Activated naive CD4-positive, alpha-beta T cell treated with Interleukin-2 at 50 U/mL for 16 hours (primary cell): ENCODE measurements at regions not wholly inside any gene's neighbourhood (a gene's known extent, or its start where the extent isn't known, plus 50 kb on each side); places are given as distances from the start of the nearest gene placed in this dataset.
A peak's percentile ranks its signal among the peaks of the same experiment; 100 is the strongest.

ENCODE experiments used
- DNase-seq: peaks from one replicate; pipeline ENCODE4 v3.0.0-alpha.2; 2020

GRCh38 chr13:59522652-59523051 lies 641.1 kb downstream of the DIAPH3 start:
- DNase-seq, result no peak

DNA sequence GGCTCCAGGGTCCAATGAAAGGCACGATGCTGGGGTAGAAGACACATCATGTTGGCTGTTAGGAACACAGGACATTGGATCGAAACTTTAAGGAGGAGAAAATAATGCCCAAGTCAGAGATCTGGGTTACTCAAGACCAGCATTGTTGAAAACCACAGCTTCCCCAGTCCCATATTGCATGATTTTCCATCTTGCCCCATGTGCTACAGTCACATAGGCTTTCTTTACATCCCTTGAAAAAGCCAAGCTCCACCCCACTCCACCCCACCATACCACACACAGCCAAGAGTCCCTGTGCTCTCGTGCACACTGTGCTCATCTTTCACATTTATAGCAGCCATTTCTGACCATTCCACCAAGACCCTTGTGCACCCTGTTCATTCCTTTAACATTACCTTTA lies 636.2 kb downstream of the DIAPH3 start:
- no peak for DNase-seq

DNA sequence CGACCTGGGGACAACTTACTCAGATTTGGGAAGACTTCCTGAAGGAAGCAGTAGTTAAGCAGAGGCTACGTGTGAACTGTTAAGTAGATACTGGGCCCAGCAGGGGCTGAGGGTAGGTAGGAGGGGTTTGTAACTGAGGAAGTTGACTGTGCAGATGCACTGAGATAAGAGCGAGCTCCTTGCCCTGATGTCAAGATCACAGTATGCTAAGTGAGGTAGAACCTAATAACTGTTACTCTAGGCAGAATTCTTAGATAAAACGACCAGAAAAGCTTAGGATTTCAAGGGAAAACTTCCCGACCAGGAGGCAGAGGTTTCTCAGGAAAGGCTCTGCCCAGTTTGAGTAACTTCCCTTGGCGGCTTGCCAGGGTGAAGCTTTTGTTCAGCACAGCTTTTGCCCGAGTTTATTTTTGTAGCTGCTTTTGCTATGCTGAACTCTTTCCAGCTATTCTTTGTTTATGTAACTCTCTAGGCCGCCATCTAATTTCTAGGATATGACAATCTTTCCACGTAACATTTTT lies 632.1 kb downstream of the DIAPH3 start:
- peak; percentile 2 for DNase-seq

- DNase-seq, result no peak
Observed at GRCh38 chr13:59532405-59532804, 631.3 kb downstream of the DIAPH3 start.

GRCh38 chr13:59533561-59534555 lies 629.9 kb downstream of the DIAPH3 start:
- no peak for DNase-seq

- no peak for DNase-seq
Observed at GRCh38 chr13:59534806-59535205, 628.9 kb downstream of the DIAPH3 start.

DNA sequence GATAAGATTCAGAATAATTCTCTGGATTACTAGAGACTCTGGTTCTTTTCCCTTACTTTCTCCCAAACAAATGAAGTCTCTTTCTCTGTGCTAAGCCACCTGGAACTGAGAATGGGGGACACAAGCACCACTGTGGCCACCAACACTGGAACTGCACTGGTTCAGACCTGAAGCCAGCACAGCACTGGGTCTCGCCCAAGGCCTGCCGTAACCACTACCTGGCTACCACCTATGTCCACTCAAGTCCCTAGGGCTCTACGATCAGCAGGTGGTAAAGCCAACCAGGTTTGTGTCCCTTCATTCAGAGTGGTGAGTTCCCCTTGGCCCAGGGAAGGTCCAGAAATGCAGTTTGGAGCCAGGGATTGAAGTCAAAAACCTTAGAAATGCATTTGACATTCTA lies 626.2 kb downstream of the DIAPH3 start:
- DNase-seq, result no peak

GRCh38 chr13:59538512-59538911 lies 625.2 kb downstream of the DIAPH3 start:
- no peak for DNase-seq

DNA sequence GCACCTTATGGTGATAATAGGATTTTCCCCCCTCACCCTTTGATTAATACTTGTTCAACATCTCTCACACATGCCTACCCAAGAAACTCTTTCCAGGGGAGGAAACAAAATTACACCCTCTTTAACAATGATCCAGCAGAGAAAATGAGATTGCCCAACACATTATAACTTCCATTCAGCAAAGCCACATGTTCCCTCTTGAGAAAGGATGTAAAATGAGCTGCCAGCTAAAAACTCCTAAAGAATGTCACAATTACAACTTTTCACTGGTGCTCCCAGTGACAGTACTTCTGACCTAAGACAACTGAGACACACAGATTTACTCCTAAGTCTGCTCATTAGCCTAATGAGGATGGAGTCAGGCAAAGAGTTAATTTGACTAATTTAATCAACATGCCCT lies 621.4 kb downstream of the DIAPH3 start:
- no peak for DNase-seq

- DNase-seq, result no peak
Observed at GRCh38 chr13:59543418-59543817, 620.3 kb downstream of the DIAPH3 start.

DNA sequence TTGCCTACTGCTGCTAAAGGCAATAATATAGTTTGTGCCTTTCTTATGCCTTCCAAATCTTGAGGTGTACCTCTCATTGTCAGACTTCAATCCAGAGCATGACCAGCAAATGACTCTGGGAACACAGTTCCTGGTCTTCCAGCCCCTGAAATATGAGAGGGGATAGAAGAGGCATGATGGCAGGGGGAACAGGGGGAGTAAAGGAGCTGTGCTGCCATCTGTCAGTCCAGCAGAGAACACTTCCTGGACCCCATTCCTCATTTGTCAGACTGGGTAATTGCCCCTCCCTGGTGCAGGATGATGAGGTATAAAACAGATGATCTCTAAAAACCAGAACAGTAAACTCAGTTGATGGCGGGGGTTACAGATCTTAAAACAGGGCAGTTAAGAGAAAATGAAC lies 618.7 kb downstream of the DIAPH3 start:
- no peak for DNase-seq

- DNase-seq, result no peak
Observed at GRCh38 chr13:59546178-59546577, 617.5 kb downstream of the DIAPH3 start.

DNA sequence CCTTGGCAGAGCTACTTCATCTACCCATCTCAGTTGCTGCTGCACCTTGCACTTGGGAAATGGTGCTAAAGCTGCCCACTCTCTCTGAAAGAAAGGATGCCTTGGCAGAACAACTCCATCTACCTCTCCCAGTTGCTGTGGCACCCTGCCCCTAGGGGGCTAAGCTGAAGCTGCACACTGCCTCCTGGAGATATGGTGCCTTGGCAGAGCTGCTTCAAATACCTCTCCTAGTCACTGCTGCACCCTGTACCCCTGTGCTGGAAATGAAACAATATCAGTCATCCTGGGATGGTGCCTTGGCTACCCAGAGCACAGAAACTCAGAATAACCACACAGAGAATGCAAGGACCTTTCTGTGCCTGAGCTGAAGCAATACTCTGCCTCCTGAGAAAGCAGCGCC lies 615.8 kb downstream of the DIAPH3 start:
- no peak for DNase-seq

DNA sequence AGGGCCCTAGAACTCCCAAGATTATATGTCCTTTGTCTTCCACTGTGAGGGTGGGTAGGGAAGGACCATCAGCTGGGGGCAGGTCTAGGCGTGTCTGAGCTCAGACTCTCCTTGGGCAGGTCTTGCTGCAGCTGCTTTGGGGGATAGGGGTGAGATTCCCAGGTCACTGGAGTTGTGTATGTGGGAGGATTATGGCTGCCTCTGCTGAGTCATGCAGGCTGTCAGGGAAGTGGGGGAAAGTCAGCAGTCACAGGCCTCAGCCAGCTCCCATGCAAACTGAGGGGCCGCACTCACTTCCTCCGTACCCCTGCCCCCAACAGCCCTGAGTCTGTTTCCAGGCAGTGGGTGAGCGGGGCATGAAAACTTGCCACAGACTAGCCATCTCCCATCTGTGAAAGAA lies 600.8 kb downstream of the DIAPH3 start:
- DNase-seq, result no peak

GRCh38 chr13:59566561-59566960 lies 597.2 kb downstream of the DIAPH3 start:
- DNase-seq, result no peak

- no peak for DNase-seq
Observed at GRCh38 chr13:59568306-59568705, 595.4 kb downstream of the DIAPH3 start.

DNA sequence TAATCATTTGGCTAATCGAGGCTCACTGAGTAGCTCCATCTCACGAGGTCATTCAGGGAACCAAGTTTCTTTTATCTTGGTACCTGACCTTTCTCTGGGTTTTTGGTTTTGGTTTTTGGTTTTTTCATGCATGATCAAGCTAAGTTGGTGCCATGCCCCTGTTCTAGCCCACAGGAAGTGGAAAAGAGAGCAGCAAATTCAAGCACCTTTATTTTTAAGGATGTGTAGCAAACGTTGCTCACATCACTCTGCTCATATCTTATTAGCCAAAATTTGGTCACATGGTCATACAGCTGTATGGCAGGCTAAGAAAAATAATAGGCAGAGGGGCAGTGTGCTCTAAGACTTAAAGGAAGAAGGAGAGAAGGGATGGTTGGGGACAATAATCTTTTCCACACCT lies 593.5 kb downstream of the DIAPH3 start:
- DNase-seq, result no peak

DNA sequence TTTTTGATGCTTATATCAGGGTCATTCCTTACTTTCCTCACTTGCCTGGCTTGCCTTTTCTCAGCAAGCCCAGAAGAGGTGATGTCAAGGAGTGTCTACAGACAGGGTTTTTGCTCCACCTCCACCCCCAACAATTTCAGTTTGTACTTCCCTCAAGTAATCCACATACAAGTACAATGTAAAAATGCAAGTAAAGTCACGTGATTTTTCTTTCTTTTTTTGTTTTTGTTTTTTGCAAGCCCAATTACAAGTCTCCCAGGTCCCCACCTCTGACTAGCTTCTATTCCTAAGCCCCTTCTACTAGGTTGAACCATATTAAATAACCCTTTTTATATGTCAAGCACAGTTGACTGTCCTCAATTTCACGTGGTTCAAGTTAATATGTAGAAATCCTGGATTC lies 579.6 kb downstream of the DIAPH3 start:
- no peak for DNase-seq

- DNase-seq, result no peak
Observed at GRCh38 chr13:59584761-59585670, 578.7 kb downstream of the DIAPH3 start.

GRCh38 chr13:59587030-59587429 lies 576.7 kb downstream of the DIAPH3 start:
- no peak for DNase-seq

DNA sequence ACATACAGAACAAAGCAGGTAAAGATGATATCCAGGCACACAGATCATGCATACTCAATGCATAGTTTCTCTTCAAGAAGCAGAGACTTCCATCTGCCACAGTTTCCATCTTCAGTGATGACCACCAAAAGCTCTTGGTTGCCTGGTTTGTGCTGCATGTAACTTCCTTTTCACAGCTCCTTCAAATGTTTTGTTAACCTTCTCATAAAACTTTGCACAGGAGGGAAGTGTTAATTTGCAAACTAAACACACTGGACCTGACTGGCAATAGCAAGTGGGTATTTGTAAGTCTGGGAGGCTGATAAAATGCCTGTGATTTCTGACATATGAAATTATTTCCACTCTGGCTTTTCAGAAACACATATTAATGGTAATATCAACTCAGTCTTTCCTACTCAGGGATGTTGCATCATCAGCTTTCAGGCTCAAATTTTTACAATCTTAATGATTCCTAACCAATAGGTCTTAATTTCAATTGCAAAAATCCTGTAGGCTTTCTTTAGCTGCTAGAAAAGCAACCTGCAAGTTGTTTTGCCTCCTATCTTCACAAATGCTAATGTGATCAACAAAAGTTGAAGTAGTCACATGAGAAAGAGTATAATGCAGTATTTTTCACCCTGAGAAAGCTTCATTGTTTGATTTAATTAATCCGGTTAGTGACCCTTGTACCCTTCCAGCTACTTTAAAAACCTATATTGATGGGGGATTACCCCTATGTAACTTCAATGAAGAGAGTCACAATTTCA lies 575.6 kb downstream of the DIAPH3 start:
- no peak for DNase-seq

DNA sequence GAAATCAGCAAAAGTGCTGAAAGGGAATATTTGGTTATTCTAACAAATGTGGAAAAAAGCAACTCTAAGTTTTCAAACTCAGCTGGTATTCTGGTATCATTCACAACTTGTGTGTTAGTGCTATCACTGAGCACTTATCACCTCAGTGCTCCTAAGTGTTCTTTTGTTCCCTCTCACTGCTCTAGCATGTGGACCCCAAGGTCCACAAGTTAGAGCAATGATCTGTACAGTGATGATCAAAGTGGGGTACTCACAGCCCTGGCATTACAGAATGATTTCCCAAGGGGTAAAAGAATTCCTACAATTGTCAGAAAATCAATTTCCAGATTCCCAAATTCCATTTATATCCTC lies 575.0 kb downstream of the DIAPH3 start:
- no peak for DNase-seq

- no peak for DNase-seq
Observed at GRCh38 chr13:59601993-59602392, 561.7 kb downstream of the DIAPH3 start.
